CD4-positive, alpha-beta T cell treated with Interleukin-6 at 100 ng/mL for 8 hours (primary cell): ENCODE measurements at regions not wholly inside any gene's neighbourhood (a gene's known extent, or its start where the extent isn't known, plus 50 kb on each side); places are given as distances from the start of the nearest gene placed in this dataset.

Experiments
- DNase-seq: peaks from one replicate; pipeline ENCODE4 v3.0.0-alpha.2; 2020; ENCODE audit warnings: mixed read lengths, low spot score

DNA sequence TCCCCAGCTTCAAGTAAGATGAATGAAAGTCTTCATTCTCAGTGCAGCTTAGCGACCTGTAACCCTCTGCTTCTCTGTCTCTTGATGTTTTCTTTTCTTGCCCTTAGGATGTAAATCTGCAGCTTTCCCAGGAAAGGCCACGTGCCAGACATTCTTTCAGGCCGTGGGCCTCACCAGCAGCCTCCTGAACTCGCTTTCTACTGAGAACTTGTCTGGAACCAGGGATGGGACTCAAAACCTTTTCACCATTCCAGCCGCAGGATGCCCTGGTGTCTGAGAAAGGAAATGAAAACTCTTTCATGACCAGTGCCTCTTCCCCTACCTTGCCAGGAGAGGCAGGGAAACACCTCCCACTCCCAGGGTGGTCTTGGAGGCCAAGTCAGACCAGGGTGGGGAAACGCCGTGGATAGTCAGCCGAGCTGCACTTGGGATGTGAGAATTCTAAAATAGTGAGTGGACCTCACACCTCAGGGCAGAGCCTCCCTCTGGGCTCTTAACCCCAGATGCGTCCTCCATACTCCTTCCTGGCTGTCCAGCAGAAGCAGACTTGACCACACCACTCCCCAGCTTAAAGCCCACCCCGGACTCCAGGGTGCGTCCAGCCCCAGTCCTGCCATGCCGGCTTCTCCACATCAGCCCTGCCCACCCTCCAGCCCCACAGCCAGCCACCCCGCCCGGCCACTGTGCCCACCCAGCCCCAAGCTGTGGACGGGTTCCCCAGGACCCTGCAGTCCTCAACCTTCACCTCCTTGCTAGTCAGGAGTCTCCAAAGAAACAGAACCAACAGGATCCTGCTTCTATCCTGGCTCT lies 115.5 kb downstream of the TWIST2 start:
- DNase-seq: no peak

DNA sequence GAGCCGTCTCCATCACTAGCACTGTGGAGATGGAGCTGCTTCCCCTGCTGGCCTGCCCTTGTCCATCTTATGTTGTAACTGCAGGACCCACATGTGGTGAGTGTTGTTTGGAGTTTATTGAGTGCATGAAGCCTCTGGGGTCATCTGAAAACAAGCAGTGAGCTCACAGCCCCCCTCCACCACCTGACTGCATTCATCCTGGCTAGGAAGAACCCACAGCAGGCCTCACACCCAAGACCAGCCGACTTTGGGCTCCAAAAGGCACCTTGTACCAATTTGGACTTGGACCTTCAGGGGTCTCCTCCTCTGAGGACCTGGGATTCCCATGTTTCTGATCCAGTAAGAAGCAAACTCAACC lies 116.1 kb downstream of the TWIST2 start:
- DNase-seq: no peak

DNA sequence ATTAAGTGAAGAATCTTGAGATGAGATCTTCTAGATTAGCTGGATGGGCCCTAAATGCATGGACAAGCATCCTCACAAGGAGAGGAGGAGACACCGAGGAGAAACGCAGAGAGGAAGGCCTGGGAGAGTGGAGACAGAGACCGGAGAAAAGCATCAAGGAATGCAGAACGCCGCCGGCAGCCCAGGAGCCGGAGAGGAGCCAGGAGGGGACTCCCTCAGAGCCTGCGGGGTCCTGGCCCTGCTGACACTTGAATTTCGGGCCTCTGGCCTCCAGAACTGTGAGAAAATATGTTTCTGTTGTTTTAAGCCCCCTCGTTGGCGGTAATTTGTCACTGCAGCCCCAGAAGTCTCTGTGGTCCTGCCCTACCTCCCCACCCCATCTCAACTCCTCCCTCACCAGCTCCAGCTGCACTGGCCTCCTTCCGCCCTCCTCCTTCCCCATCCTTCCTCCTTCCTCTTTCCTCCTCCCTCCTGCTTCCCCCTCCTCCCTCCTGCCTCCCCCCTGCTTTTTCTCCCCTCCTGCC lies 116.7 kb downstream of the TWIST2 start:
- DNase-seq: no peak

DNA sequence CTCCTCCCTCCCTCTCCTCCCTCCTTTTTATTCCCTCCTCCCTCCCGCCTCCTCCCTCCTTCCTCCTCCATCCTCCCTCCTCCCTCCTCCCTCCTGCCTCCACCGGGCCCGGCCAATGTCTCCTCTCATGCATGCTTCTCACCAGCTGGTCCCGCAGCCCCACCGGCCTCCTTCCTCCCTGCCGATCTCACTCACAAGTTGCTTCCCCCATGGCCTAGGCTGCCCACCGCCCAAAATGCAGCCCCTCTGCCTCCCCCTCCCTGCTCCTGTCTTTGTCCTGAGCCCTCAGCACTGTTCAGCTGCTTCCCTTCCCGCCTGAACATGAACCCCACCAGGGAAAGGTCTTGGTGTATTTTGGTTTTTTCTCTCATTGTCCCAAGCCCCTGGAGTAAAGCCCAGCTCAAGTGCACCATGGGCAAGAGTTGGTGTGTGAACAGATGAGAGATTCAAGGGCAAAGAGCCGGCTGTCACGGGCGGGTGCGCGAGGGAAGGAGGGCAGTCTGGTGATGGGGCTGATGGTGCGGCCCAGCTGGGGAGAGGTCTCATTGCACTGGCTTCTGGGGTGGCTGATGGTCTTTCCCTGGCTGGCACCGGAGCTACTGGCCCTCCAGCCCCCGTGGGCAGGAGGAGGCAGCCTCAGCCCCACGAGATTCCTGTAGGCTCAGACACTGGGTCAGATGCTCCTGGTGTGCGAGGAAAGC lies 117.6 kb downstream of the TWIST2 start:
- DNase-seq: no peak

DNA sequence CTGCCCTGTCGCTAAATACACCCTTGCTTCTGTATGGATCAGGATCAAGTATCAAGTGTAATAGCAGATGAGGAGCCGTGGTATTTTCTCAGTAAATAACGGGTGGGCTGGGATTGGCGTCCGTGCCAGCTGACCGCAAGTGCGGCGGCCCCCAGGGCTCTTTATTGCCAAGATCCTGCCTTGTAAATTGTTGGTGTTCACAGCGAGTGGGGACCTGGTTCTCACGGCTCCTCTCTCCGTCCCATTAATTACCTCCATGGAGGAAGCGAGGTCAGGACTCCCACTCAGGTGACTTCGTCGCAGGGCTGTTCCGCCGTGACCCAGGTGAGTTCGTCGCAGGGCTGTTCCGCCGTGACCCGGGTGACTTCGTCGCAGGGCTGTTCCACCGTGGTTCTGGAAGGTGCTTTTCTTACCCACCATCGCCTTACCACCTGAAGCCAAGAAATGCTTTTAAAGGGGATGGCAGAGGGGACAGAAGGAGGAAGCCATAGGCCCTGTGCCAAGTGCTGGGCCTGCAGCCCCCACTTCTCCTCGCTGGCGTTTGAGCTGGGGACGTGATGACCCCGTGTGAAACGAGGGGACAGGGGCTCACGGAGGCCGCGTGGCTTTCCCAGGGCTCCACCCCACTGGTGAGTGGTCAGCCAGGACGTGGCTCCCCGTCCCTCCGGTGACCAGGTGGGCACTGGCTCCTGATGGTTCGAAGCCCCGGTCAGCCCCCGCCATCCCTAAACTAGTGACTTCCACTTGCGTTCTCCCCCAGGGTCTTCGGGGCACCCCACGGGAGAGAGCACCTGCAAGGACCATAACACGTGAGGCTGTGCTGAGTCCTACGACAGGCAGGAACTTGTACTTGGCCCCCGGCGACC lies 118.4 kb downstream of the TWIST2 start:
- no peak for DNase-seq

DNA sequence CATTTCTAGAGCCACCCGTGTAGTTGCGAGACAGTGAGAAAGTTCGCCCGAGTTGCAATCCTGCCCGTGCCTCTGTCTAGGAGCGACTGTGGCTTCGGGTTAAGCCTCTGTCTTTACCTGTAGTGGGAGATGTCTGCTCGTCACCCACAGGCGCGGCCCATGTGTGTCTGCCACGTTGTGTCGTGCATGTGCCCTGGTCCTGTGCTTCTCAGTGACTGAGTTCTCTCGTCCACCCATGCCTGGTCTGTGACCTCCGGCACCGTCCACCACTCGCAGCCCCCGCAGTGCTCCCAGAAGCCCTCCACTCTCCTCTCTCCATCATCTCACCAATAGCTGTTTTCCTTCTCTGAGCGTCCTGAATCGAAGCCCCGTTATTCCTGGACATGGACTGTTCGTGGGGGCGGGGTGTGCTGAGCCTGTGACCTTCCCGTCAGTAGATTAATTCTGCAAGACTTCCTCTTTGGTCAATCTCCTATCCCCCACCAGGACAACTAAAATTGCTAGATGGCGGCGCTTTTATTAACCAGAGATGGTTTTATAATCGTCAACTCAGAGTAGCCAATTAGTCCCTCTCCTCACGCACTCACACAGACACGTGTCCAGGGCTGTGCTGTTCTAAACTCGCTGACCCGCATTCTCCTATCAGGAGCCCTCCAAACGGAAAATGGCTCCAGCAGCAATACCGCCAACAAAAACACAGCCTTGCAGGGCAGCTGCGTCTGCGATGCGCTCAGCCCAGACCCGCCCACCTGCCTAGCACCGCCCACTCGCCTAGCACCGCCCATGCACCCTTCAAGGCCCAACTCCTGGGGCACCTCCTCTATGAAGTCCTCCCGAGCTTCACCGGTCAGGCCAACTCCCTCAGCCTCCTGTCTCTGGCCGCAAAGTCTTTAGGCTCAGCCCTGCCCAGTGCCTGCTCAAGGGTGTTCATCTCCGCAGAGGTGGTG lies 119.4 kb downstream of the TWIST2 start:
- no peak for DNase-seq

DNA sequence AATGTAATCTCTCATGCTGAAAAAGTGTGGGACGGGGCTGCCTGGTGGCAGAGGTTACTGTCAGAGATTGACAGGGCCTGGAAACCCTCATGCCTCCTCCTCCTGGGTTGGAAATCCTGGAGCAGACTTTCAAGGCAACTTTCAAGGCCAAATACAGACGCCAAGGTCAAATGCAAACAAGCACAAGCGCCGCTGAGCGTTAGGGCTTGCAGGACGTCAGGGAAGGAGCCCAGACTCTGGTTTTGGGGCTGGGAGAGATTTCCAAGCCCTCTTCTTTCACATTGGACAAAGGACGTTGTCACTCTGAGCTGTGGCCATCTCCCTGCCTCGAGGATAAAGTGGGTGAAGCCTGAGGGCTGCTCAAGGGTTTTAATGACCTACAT lies 120.1 kb downstream of the TWIST2 start:
- DNase-seq: no peak

DNA sequence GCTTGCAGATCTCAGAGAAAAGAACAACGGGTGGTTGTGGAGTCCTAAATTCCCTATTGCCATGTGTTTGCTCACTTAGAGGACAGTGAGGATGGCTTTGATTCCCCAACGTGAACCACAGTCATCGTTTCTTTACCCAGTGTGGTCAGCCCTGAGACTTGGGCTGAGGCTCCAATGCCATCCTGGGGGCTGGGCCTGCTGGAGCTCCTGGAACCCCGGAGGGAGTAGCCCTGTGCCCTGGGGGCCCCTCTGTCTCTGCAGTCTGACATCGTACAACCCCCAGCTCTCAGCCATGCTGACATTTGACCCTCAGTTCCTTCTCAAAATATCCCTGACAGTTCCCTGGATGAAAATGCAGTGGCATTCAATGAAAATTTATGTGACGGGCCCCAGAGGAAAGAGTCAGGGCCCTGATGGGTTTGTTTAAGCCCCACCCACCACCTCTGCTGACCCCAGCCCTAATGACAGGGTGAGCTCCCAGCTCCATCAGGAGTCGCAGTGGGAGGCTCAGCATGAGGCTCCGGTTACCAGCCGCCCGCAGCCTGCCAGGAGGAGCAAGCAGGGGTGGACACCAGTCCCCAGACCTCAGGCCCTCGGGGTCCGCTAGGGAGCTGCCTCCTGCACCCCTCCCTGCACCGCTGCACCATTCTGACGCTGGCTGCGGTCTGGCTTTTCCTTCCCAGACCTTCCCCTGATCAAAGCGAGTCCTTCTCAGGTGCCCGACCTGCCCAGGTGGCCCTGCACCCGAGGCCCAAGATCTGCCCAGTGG lies 120.9 kb downstream of the TWIST2 start:
- no peak for DNase-seq

DNA sequence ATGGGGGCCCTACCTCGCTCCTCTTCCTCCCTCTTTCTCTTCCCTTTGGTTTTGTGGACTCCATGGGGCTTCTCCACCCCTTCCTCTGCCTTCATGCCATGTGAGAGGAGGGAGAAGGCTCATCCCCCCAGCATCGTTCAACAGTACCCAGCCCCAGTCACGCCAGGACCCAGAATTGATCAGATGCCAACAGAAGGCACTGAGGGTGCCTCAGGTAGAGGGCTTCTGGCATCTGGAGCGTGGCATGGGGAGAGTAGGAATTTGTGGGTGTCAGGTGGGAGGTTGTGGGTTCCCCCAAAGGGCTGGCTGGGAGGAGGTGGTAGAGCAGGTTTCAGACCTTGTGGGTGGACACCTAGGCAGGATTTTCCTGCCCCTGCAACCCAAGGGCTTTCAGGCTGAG lies 122.0 kb downstream of the TWIST2 start:
- no peak for DNase-seq

DNA sequence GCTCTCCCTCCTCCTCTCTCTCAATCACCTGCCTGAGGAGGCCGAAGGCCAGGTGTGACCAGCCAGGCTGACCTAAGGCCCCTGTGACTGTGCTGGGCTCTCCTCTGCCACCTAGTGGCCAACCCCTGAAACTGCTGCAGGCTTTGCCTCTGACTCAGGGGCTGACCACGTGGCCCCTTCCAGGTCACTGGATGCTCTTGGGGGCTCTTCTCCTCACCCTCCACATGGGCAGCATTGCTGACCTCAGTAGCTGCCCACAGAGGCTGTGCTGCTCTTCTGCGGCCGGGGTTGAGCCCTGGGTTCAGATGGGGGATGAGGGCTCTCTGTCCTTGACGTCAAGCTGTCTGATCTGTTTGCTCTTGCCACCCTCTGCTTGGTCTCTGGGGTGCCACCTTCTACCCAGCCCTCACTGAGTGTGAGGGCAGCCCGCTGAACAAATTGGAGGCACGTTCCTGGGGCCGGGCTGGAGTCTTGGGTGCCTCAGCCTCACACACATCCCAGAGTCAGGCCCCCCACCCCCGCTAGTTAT lies 122.7 kb downstream of the TWIST2 start:
- peak; percentile 25 for DNase-seq

DNA sequence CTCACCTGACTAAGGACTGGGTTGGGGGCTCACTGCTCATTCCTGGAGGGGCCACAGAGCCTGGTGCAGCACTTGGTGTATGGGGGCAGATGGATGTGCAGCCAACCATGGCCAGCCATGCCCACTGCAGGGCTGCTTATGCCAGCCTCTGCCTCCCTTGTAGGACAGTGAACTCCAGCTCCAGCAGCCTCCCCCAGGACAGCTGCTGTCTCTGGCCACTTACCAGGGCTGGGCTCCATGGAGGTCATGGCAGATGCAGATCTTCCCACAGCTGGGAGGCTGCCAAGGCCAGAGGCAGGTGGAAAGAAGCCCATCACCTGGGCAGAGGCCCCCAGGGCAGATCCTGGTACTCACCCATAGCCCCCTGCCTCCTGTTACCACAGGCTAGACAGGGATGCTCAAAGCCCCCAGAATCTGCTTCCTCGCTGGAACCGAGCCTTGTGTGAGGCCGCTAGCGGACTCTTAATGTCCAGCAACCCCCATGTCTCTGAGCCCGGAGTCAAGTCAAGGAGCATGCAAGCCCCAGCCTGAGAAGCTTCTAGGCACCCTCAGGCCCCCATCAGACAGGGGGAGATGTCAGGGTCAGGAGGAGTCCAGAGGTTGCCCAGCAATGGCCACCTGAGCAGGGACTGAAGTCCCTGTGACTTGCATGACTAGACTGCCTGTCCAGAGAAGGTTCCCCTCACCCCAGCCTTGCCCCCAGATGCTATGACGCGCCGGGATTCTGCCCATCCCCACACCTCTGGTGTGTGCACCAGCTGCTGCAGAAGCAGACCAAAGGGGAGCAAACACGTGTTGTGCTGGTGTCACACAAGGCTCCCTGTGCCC lies 123.6 kb downstream of the TWIST2 start:
- no peak for DNase-seq

DNA sequence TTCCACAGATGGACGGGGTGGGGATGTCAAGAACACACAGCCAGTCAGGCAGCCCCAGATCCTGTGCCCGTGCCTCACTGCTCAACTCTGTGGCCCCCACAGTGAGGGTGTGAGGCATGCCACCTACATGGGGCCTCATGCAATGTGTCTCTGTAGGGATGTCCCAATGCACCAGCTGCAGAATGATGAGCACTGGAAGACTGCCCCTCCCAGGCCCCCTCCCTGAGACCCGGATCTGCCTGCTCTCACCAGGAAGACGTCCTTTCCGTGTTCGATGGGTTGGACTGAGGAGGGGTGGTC lies 124.2 kb downstream of the TWIST2 start:
- no peak for DNase-seq

DNA sequence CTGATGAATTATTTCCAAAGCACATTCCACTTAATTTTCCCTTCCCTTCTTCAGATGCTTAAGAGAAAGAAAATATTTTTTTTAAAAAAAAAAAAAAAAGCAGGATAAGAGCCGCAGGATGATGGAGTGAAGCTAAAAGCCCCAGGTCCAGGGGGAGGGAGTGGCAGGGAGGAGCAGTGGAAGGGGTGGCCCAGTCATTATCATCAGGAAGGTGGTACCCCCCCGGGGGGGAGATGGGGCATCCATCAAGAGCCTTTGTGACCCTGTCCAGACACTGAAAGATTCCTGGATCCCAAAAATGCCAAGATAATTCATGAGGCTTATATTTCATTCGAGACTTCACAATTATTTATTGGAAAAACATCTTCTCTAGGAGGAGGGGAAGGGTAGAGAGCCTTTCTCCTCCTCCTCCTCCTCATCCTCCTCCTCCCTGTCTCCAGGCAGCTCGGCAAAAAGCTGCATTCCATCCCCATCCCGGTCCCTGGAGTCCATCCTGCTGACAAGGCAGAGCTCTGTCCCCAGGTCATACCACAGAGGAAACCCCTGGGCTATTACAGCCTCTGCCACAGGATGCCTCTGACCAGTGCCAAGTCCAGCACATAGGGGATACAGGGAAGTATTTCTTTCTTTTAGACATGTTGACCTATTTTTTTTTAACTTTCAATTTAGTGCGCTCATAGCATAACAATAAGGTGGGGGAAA lies 125.3 kb downstream of the TWIST2 start:
- no peak for DNase-seq

DNA sequence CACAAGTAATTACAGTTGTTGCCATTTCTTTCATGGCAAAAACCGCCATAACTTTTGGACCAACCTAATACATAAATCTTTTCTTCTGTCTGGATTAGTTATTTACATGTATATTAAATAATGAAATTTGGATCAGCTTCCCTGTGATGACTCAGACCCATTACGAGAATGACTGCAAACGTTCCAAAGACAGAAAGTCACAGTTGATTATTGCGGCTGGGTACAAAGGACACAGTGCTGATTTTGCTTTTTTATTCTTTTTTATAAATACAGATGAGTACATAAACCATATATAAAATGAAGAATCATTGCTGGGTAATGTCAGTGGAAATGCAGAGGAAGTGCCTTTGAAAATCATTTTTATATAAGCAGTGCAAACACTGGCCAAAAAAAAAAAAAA lies 126.2 kb downstream of the TWIST2 start:
- no peak for DNase-seq

DNA sequence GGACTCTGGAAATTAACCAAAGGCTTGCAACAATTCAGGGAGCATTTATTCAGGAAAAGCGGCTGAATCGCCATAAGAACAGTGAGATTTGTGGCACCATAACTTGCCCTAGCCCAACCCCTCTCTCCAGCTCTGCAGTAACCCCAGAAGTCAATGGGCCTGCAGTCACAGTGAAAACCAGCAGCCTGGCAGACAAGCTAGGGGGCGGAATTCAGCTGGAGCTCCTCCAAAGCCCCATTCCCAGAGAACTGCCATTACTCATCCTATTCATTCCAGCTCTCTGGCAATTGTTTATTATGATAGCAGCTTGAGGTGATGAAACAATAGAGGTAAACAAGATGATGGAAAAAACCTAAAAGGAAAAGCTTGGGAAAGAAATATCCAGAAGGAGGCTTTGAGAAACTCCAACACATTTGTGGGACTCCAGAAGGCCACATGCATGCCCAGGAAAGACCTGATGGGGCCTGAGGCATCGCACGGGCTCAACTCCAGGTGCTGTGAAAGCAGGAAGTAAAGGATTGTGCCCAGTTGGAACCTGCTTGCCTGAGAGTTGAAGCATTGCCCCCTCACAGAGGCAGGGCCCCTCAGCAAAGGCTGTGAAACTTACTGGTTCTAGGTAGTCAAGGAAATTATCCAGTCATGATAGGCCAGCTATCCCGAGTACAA lies 126.7 kb downstream of the TWIST2 start:
- no peak for DNase-seq

DNA sequence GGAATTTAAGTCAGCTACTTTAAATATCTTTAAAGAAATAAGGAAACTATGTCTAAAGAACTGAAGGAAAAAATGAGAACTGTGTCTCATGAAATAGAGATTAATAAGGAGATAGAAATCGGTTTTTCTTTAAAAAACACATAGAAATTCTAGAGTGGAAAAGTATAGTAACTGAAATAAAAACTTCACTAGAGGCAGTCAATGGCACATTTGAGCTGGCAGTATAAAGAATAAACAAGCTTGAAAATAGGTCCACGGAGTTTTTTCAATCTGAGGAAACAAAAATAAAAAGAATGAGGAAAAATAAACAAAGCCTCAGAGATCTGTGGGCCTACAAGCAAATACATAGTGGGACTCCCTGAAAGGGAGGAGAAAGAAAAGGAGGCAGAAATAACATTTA lies 127.5 kb downstream of the TWIST2 start:
- no peak for DNase-seq

DNA sequence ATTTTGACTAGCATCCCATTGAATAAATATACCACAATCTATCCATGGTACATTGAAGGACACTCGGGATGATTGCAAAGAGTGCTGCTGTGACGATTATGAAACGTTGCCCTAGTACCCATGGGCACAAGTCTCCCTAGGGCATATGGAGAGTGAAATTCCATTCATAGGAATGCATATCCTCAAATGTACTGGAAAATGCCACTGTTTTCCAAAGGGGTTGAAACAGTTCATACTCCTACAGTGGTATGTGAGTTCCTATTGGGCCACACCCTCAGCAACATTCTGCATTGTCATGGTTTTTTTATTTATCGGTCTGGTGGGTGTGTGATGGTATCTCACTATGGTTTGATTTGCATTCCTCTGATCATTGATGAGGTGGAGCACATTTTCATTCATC lies 130.6 kb downstream of the TWIST2 start:
- no peak for DNase-seq

DNA sequence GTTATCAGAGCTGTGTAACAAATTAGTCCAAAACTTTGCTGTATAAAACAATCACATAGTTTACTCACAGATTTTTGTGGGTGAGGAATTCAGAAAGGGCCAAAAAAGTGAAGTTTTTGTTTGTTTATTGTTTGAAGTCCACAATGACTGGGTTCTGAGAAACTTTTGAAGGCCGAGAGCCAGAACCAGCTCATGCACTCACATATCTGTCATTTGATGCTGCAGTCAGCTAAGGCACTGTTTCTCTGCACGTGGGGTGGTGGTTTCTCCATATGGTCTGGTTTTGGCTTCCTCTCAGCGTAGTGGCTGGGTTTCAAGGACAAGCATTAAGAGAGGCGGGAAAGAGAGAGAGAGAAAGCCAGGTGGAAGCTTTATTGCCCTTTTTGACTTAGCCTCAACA lies 131.8 kb downstream of the TWIST2 start:
- no peak for DNase-seq
